PC-3 (cell line): ENCODE measurements at regions not wholly inside any gene's neighbourhood (a gene's known extent, or its start where the extent isn't known, plus 50 kb on each side); places are given as distances from the start of the nearest gene placed in this dataset.

Experiments used
- ATAC-seq: fragments of 200-7000 bp; cut with Tn5 transposase; 2 replicates; pipeline ENCODE4 v1.9.1; 2020; ENCODE audit warnings: mild to moderate bottlenecking, moderate library complexity
- BruUV-seq: library from RNA; stranded (reverse); fragments of 400-500 nt; replicated peaks from 2 replicates; lab custom pipeline; 2021; lab: Mats Ljungman, UMichigan
- CTCF ChIA-PET: fragments of 300-600 bp; sonication (Branson Sonifier 250); formaldehyde crosslinking; loops from one replicate; lab custom pipeline; 2022; ENCODE audit warnings: antibody characterized with exemption; lab: Charles Lee
- POLR2A ChIA-PET: fragments of 300-600 bp; sonication (Branson Sonifier 250); formaldehyde crosslinking; loops from one replicate; lab custom pipeline; 2022; ENCODE audit warnings: antibody characterized with exemption; ENCODE audit not compliant: unreplicated experiment; lab: Charles Lee
- DNase-seq: peaks from one replicate; pipeline ENCODE4 v3.0.0-alpha.2; 2015
- H2AFZ ChIP-seq: fragments of 300-600 bp; sonication (generic); 2 replicates; pipeline ENCODE4 v1.6.0; 2016; ENCODE audit warnings: antibody characterized with exemption, low read length
- H3F3A ChIP-seq: fragments of 300-600 bp; sonication (generic); one replicate; pipeline ENCODE4 v1.6.0; 2017; ENCODE audit warnings: antibody characterized with exemption, low read length, control low read depth, mild to moderate bottlenecking; ENCODE audit not compliant: unreplicated experiment
- H3K27ac ChIP-seq: fragments of 300-600 bp; sonication (generic); 2 replicates; pipeline ENCODE4 v1.5.1; 2016; ENCODE audit warnings: mild to moderate bottlenecking, low read length
- H3K27me3 ChIP-seq: fragments of 300-600 bp; sonication (generic); 2 replicates; pipeline ENCODE4 v1.6.1; 2016; ENCODE audit warnings: low read length, mixed read lengths
- H3K36me3 ChIP-seq: fragments of 300-600 bp; sonication (generic); 2 replicates; pipeline ENCODE4 v1.6.1; 2016; ENCODE audit warnings: low read depth, mixed run types, low read length, mixed read lengths
- H3K4me1 ChIP-seq: fragments of 300-600 bp; sonication (generic); 2 replicates; pipeline ENCODE4 v1.5.1; 2016; ENCODE audit warnings: low read length; ENCODE audit not compliant: insufficient read depth
- H3K4me2 ChIP-seq: fragments of 300-600 bp; sonication (generic); 2 replicates; pipeline ENCODE4 v1.6.0; 2016; ENCODE audit warnings: low read length
- H3K4me3 ChIP-seq: fragments of 300-600 bp; sonication (generic); 2 replicates; pipeline ENCODE4 v1.5.1; 2016; ENCODE audit warnings: mild to moderate bottlenecking, low read length, mixed read lengths
- H3K79me2 ChIP-seq: fragments of 300-600 bp; sonication (generic); 2 replicates; pipeline ENCODE4 v1.6.1; 2017; ENCODE audit warnings: low read length, mixed read lengths
- H3K9ac ChIP-seq: fragments of 300-600 bp; sonication (generic); 2 replicates; pipeline ENCODE4 v1.6.0; 2016; ENCODE audit warnings: mild to moderate bottlenecking, low read length
- H3K9me2 ChIP-seq: fragments of 300-600 bp; sonication (generic); replicated peaks from 2 replicates; pipeline ENCODE4 v1.6.1; 2016; ENCODE audit warnings: mixed run types, low read length, mixed read lengths
- H3K9me3 ChIP-seq: fragments of 300-600 bp; sonication (generic); 2 replicates; pipeline ENCODE4 v1.6.1; 2016; ENCODE audit warnings: low read length, mixed read lengths
- H4K20me1 ChIP-seq: fragments of 300-600 bp; sonication (generic); 2 replicates; pipeline ENCODE4 v1.6.1; 2016; ENCODE audit warnings: low read length, mixed read lengths
- EZH2 ChIP-seq: fragments of 300-600 bp; sonication (generic); IDR thresholded peaks from one replicate; pipeline ENCODE4 v1.6.1; 2017; ENCODE audit warnings: antibody characterized with exemption, mild to moderate bottlenecking, low read length; ENCODE audit not compliant: unreplicated experiment
- EZH2phosphoT487 ChIP-seq: fragments of 300-600 bp; sonication (generic); IDR thresholded peaks from 2 replicates; pipeline ENCODE4 v1.6.1; 2018; ENCODE audit warnings: mild to moderate bottlenecking, antibody characterized with exemption, low read length, borderline replicate concordance
- intact Hi-C: fragments of 100-400 bp; cut with micrococcal nuclease; formaldehyde crosslinking; loops from 2 replicates; pipeline ENCODE4 v1.9.0; 2023
- TF ChIP-seq, protein P1 (sequence below): fragments of 300-600 bp; sonication (generic); conservative IDR thresholded peaks from 2 replicates; pipeline ENCODE4 v1.5.1; 2017; ENCODE audit warnings: antibody characterized with exemption, low read depth, mild to moderate bottlenecking, low read length

DNA sequence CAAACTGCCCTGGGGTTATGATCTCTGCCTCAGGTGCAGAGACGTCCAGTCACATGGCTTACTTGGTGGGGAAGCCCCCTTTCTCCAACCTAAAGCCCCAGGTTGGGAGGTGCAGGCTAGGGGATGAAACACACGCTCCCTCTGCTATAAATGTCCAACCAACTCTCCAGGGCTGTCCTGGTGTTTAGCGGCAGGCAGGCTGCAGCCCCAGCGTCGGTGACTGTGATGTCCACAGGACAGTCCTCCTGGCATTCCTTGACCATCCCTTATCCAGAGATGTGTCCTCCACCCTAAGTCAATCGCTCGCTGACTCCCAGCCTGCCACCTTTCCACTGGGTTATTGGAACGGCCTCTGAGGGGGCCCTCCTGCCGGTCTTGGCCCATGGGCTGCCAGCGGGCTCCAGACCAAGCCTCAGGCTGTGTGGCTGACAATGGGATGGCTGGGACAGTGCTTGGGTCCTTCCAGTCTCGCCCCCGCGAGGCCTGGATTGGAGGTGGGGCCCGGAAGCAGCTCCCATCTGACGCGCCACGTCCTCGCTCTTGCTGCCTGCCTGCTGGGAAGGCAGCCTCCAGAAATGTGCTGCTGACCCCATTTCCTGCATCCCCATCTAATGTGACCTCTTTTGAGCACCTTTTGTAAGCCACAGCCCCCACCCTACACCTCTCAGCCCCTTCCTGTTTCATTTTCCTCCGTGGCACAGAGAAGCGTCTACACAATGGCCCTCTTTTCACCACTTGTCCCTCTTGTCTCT lies 60.8 kb upstream of the ADRA2C start:
- POLR2A ChIA-PET = no interaction called here
- DNase-seq = no peak
- Histone ChIP-seq H3K27ac (no peak overlapping the region), H3K36me3 (no peaks in the 10 kb centered on the region), H3K27me3 (peaks cover 59% of the 10 kb centered on the region), H4K20me1 (no peaks in the 10 kb centered on the region), H3K4me1 (no peaks in the 10 kb centered on the region), H3K9me3 (no peaks in the 10 kb centered on the region), H3K79me2 (no peaks in the 10 kb centered on the region), H3K9me2 (no peaks in the 10 kb centered on the region), H2AFZ (no peak overlapping the region), H3F3A (no peaks in the 10 kb centered on the region), H3K4me3 (no peak overlapping the region), H3K9ac (no peak overlapping the region), H3K4me2 (no peak overlapping the region)
- no TSS peak for BruUV-seq
- TF ChIP-seq, protein P1, sequence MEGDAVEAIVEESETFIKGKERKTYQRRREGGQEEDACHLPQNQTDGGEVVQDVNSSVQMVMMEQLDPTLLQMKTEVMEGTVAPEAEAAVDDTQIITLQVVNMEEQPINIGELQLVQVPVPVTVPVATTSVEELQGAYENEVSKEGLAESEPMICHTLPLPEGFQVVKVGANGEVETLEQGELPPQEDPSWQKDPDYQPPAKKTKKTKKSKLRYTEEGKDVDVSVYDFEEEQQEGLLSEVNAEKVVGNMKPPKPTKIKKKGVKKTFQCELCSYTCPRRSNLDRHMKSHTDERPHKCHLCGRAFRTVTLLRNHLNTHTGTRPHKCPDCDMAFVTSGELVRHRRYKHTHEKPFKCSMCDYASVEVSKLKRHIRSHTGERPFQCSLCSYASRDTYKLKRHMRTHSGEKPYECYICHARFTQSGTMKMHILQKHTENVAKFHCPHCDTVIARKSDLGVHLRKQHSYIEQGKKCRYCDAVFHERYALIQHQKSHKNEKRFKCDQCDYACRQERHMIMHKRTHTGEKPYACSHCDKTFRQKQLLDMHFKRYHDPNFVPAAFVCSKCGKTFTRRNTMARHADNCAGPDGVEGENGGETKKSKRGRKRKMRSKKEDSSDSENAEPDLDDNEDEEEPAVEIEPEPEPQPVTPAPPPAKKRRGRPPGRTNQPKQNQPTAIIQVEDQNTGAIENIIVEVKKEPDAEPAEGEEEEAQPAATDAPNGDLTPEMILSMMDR = no peak
- TF ChIP-seq EZH2 (no peak), EZH2phosphoT487 (no peak)
- CTCF ChIA-PET = no interaction called here
- intact Hi-C loops = no loop called here
- ATAC-seq = no peak

DNA sequence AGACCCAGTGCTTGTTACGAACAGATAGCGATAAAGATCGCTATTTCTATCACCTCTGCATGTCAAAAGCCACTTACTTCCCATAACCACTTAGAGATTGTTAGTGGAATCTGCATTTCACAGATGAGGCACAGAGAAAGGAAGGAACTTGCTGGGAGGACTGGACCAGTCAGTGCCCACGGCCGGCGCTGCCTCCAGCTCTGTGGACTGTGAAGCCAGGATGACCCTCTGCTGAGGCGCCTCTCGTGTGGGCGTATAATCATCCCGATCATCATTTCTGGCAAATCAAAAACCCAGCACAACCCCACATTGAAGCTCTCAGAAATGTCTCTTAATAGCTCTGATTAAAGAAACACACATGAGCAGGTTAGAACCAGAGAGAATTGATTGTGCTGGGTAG lies 61.5 kb upstream of the ADRA2C start:
- Histone ChIP-seq H3K27me3 (peaks cover 59% of the 10 kb centered on the region), H2AFZ (no peak overlapping the region), H3K27ac (no peak overlapping the region), H3K9ac (no peak overlapping the region), H3F3A (no peaks in the 10 kb centered on the region), H3K36me3 (no peaks in the 10 kb centered on the region), H3K9me2 (no peaks in the 10 kb centered on the region), H3K9me3 (no peaks in the 10 kb centered on the region), H3K4me3 (no peak overlapping the region), H3K4me1 (no peaks in the 10 kb centered on the region), H3K79me2 (no peaks in the 10 kb centered on the region), H3K4me2 (no peak overlapping the region), H4K20me1 (no peaks in the 10 kb centered on the region)
- intact Hi-C loops = no loop called here
- ChIA-PET POLR2A (no interaction called here), CTCF (no interaction called here)
- no peak for ATAC-seq
- no peak for DNase-seq
- BruUV-seq = no TSS peak
- no peak for TF ChIP-seq EZH2
- TF ChIP-seq, protein P1 = no peak
- no peak for TF ChIP-seq EZH2phosphoT487
